H54 (cell line): ENCODE measurements at regions not wholly inside any gene's neighbourhood (a gene's known extent, or its start where the extent isn't known, plus 50 kb on each side); places are given as distances from the start of the nearest gene placed in this dataset.

Source experiments
- DNase-seq: peaks from one replicate; pipeline ENCODE4 v3.0.0; 2011; ENCODE audit warnings: low spot score, mixed read lengths; ENCODE audit not compliant: insufficient read length
- FAIRE-seq: peaks from 3 replicates; lab custom pipeline; 2011; peaks lifted over from hg19 to GRCh38; lab: Jason Lieb, UNC
- POLR2A ChIP-seq: IDR thresholded peaks from 2 replicates; pipeline ENCODE4 v1.6.1; 2011; ENCODE audit warnings: low read depth, mild to moderate bottlenecking, low read length

DNA sequence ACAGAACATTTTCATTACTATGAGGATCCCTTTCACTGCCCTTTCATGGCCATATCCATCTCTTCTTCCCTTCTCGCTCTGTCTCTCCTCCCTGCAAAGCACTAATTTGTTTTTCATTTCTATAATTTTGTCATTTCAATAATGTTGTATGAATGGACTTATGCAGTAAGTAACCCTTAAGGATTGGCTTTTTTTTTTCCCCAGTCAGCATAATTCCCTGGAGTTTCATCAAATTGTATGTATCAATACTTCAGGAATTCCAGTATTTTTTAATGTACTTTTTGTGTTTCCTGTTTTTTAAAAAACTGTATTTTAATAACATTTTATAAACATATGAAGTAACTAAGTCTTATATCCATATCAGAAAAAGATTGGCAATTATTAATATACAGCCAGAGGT lies 1016.0 kb upstream of the SEMA6D start:
- no peak for TF ChIP-seq POLR2A
- DNase-seq (no peak), FAIRE-seq (no peak)

DNA sequence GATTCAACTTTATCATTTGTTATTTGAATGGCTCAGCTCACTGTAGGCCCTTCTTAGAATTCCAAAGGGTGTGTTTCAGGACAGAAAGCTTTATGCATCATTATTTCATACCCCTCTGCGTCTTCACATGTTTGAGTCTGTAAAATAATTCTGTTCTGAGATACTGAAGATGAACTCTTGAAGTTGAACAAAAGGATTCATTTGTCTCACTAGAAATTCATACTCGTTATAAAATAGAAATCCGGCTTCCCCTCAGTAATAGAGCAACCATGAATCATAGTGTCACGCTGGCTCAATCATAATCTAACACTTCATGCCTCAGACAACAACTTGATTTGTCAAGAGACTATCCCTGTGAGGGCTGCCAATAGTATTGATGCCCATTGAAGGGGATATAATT lies 1015.4 kb upstream of the SEMA6D start:
- DNase-seq (no peak), FAIRE-seq (no peak)
- TF ChIP-seq POLR2A, result no peak

DNA sequence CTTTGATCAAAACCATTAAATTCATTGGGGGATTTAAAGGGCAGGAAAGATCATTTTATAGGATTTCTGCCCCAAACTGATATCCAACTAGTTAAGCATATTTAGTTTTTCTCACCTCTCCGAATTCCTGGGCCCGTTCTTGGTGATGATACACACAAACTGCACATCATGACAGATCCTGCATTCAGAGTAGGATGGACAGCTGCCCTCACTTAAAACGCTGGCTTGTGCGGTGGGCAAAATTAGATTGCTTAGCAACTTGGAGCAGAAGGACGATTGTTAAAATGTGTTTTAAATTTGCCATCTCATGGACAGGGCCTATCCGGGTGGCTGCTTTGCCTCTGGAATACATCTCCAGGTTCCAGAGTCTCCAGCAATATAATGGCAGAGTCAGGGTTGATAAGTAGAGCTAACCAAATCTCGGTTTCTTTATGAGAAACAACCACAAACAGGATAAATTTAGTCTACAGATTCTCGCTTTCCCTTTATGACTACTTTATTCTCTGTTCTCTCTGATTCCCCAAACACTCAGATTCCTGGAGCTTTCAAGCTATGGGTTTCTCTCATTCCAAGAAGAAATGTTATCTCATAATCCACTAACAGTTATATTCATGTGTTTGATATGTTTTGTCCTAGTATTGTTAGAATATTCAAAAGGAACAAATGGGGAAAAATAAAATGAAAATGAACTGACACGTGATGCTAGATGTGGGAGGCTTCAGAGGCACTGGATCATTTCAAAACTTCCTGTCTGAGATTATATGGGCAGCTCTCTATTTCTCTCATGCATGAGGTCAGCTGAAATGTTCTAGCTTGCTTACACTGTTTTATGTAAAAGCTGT lies 1014.1 kb upstream of the SEMA6D start:
- no peak for FAIRE-seq

DNA sequence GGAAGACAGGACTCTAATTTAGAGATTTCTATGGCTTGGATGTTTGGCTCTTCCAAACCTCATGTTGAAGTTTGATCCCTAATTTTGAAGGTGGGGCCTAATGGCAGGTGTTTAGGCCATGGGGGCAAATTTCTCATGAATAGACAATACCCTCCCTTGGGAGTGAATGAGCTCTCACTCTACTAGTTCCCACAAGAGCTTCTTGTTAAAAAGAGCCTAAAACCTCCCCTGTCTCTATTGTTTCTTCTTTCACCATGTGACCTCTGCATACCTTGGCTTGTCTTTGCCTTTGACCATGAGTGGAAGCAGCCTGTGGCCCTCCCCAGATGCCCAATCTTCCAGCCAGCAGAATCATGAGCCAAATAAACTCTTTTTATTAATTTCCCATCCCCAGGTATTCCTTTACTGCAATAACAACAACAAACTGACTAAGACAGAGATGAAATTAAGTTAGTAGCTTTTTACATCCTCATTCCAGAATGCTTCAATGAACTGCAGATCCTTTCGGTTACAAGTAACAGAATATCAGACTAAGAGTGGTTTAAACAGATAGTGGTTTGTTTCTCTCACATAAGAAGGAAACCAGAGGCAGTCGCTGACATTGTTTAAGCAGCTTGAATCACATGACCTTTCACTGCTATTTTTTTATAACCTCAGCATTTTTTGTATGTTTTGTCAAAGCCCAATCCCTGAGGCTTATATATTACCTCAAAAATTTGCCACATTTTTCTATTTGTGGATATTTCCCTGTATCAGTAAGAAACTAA lies 1013.3 kb upstream of the SEMA6D start:
- FAIRE-seq, result no peak
- no peak for TF ChIP-seq POLR2A
- no peak for DNase-seq

More for the DNA sequence above, 1014.1 kb upstream of the SEMA6D start:
- no peak for TF ChIP-seq POLR2A
- DNase-seq, result no peak

DNA sequence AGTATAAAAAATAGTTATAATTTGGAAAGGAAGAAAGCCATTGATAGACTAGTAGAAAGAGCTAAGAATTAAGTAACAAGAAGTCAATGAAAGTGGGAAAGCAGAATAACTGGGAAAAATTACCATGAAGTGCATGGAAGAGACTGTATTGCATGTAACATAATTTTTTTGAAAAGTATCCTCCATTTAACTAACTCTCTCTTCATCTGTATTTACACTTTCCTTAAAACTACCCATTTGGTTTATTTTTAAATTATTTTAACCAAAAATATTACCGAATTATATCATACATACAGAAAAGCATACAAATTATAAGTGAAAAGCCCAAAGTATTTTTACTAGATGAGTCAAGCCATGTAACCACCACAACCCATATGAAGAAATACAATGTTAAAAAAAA lies 1009.9 kb upstream of the SEMA6D start:
- FAIRE-seq, result no peak
- TF ChIP-seq POLR2A, result no peak

DNA sequence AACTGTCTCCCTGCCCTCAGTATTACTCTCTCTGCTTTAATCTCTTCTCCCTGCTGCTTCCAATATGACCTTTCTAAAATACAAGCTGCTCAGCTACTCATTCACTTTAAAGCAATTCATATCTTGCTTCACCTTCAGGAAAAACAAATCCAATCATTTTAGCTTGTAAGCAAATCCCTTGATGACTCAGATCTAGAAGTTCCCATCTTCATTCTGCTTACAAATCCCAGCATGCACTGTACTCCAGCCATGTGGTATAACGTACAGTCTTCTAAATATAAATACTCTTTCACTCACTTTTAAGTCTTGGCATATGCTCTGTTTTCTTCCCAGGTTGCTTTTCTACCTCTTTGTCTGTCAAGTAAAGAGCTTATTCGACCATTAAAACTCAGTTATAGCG lies 1009.1 kb upstream of the SEMA6D start:
- DNase-seq, result no peak
- no peak for TF ChIP-seq POLR2A
- FAIRE-seq, result no peak

More for the DNA sequence above, 1009.9 kb upstream of the SEMA6D start:
- DNase-seq, result no peak

DNA sequence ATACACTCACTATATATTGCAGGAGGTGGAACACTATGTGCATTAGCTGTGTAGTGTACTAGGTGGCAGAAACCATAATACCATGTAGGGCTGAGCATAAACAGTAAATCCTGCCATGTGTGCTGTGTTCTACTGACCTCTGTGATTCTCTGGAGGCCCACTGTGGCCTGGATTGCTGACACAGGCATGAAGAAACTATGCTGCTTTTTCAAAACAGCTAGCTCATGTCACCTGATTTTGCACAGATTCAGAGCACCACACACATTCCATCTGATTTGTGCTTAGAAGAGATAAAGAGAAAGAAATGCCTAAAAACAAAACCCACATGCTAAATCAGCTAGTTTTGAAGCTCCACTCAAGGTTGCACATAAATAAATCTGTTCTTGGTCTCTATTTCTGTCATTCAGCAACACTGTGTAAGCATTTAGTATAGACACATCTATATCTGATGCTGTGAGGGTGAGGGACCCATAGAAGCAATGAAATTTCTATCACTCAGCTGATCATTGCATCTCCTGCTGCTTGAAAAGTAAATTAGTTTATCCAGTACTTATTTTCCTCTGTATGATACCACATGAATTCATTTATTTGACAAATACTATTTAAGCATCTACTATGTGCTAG lies 1007.7 kb upstream of the SEMA6D start:
- FAIRE-seq (no peak), DNase-seq (no peak)
- no peak for TF ChIP-seq POLR2A

DNA sequence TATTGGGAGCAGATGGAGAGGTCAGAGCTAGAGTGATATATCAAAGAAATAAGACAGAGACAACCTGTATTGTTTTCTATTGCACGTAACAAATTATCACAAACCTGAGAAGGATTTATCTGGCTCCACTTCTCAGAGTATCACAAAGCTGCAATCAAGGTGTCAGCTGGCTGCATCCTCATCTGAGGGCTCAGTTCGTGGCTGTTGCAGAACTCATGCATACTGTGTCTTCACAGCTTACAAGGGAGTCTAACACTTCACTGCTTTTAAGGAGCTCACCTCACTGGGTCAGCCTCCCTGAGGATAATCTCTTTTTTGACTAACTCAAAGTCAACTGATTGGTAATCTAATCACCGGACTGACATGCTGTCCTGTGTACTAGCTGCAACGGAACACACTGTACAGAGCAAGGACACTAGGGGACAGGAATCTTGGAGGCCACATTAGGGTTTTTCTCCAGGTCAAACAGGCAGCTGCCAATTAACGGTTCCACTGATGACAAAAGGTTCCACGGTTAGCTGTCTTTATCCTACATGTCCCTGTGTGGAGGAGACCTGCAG lies 1006.8 kb upstream of the SEMA6D start:
- FAIRE-seq, result no peak

DNA sequence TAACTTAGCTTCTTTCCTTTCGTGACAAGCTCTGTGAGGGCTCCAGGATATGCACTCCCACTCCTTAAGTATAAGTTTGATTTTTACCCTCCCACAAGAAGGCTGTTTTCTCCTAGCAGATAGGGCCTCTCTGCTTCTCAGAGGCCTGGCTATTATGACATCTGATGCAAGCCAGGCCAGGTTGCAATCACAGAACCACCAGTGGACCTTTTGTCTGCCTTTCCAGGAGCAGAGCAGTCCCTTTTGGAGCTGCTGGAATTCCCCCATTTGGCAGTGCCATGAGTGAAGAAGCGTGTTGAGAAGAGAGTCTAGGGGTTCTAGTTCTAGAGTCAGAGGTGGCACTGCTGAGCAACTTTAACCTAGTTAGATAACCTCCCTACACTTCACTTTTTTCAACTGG lies 1004.3 kb upstream of the SEMA6D start:
- no peak for FAIRE-seq
- TF ChIP-seq POLR2A, result no peak
- no peak for DNase-seq

More for the DNA sequence above, 1006.8 kb upstream of the SEMA6D start:
- TF ChIP-seq POLR2A, result no peak
- DNase-seq, result no peak

DNA sequence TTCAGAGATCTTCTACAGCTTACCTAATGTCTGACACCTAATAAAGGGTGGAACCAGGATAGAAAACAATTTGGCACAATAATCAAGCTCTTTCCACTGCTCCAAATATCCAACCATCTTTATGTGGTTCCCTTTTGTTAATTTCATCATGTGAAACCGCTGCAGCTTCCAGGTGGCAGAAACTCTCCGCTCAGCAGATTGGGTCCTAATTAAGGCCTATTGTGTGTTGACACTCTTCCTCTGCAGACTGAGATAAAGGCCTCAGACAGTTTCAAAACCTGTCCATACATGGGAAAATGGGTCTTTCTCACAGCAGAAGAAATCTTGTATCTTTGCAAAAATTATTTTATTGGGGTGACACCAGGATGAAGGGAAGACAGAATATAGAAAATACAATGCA lies 1002.4 kb upstream of the SEMA6D start:
- FAIRE-seq (no peak), DNase-seq (no peak)
- no peak for TF ChIP-seq POLR2A

DNA sequence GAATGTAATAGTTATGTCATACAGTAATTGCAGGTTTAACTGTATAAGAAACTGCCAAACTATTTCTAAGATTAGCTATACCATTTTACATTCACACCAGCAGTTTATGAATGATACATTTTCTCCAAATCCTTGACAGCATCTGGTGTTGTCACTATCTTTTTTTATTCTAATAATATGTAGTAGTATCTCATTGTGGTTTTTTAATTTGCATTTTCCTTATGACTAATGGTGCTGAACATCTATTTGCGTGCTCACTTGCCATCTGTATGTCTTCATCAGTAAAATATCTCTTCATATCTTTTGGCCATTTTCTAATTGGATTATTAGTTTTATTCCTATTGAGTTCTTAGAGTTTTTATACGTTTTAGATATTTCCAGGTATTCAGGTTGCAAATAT lies 994.0 kb upstream of the SEMA6D start:
- DNase-seq (no peak), FAIRE-seq (no peak)
- TF ChIP-seq POLR2A, result no peak

DNA sequence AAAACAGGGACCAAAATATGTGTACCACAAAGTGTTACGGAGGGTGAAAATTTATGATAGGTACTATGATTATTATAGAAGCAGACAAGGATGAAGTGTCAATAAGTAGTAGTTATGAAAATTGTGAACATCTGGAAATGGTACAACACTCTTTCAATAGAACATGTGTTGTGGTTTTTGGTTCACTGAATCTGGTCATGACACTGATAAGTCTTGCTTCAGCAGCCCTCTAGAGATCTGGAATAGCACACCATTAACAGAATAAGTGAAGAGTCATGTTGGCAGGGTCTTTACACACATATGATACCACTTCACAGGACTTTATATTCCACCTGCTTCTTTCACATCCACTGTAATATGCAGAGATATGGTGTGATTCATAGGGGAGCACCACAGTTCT lies 985.2 kb upstream of the SEMA6D start:
- DNase-seq (no peak), FAIRE-seq (no peak)
- TF ChIP-seq POLR2A, result no peak

DNA sequence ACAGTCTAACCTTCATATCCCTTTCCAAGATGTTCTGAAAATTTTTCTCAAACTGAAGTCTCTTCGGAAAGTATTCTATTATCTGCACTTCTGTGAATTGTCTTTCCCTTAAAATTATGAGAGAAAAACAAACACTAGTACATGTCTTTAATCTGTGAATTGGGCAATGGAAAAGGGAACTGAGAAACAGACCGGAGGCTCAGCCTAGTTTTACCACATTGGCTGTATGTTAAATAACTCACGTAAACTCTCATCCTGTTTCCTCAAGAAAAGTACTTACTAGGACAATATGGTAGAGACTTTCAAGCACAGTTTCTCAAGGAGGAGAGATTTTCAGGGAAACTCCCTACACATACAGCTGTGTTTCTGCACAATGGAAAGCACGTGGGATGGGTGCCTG lies 982.2 kb upstream of the SEMA6D start:
- FAIRE-seq (no peak), DNase-seq (no peak)
- no peak for TF ChIP-seq POLR2A

DNA sequence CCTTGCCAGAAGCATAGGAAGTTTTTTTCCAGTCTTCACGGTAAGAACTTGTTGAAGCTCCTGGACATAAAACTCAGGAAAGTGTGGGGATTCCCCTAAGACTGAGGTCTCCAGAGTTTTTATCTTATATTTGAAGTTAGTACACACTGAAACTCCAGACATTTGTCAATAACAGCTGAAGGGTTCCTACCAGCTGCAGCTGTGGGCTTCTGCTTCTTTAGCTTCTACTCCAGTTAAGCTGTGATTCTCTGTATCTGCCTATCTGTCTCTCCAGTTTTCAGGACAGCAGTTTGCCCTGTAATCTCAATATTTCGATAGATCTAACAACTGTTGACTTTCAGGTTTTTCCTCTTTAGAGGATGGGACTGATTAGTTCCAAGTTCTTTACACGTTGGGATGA lies 966.0 kb upstream of the SEMA6D start:
- TF ChIP-seq POLR2A, result no peak
- no peak for FAIRE-seq

More for the DNA sequence above, 966.0 kb upstream of the SEMA6D start:
- DNase-seq, result no peak
